SU-DHL-6 (cell line): ENCODE measurements at regions not wholly inside any gene's neighbourhood (a gene's known extent, or its start where the extent isn't known, plus 50 kb on each side); places are given as distances from the start of the nearest gene placed in this dataset.

Experiments
- H2AFZ ChIP-seq: fragments of 200-600 bp; sonication (generic); 2 replicates; pipeline ENCODE4 v1.6.1; 2014; ENCODE audit warnings: low read depth, mild to moderate bottlenecking, moderate library complexity, mixed read lengths, antibody characterized with exemption, low read length; ENCODE audit not compliant: severe bottlenecking
- H3F3A ChIP-seq: fragments of 200-600 bp; shearing (Covaris generic); 2 replicates; pipeline ENCODE4 v1.6.0; 2016; ENCODE audit warnings: antibody characterized with exemption, mild to moderate bottlenecking; ENCODE audit not compliant: insufficient read depth
- H3K27ac ChIP-seq: fragments of 200-600 bp; sonication (generic); 2 replicates; pipeline ENCODE4 v1.5.1; 2016; ENCODE audit warnings: low read depth, mild to moderate bottlenecking, low read length, moderate library complexity, mixed read lengths
- H3K27me3 ChIP-seq: fragments of 200-600 bp; sonication (generic), shearing (Covaris generic); 2 replicates; pipeline ENCODE4 v1.6.0; 2014; ENCODE audit warnings: mild to moderate bottlenecking, low read length
- H3K36me3 ChIP-seq: fragments of 200-600 bp; sonication (generic); 2 replicates; pipeline ENCODE4 v1.6.1; 2014; ENCODE audit warnings: mild to moderate bottlenecking, low read length, mixed read lengths
- H3K4me2 ChIP-seq: fragments of 300-600, 200-600 bp; shearing (Covaris generic), sonication (generic); 2 replicates; pipeline ENCODE4 v1.6.0; 2014; ENCODE audit warnings: low read length, low read depth, mild to moderate bottlenecking; ENCODE audit not compliant: poor library complexity, severe bottlenecking
- H3K4me3 ChIP-seq: fragments of 200-600 bp; sonication (generic); 2 replicates; pipeline ENCODE4 v1.5.1; 2014; ENCODE audit warnings: antibody characterized with exemption, low read length, mild to moderate bottlenecking, mixed read lengths; ENCODE audit not compliant: insufficient read depth, poor library complexity, severe bottlenecking
- H3K79me2 ChIP-seq: fragments of 200-600 bp; sonication (generic); 2 replicates; pipeline ENCODE4 v1.6.1; 2014; ENCODE audit warnings: mild to moderate bottlenecking, low read length, moderate library complexity; ENCODE audit not compliant: insufficient read depth
- H3K9ac ChIP-seq: fragments of 200-600 bp; sonication (generic); 2 replicates; pipeline ENCODE4 v1.7.0; 2014; ENCODE audit warnings: mild to moderate bottlenecking, low read length
- H3K9me2 ChIP-seq: fragments of 200-600 bp; sonication (generic); replicated peaks from 2 replicates; pipeline ENCODE4 v1.6.1; 2014; ENCODE audit warnings: low read length; ENCODE audit not compliant: insufficient read depth
- H3K9me3 ChIP-seq: fragments of 200-600 bp; sonication (generic); 2 replicates; pipeline ENCODE4 v1.6.1; 2014; ENCODE audit warnings: low read length, mixed read lengths; ENCODE audit not compliant: insufficient read depth
- H4K20me1 ChIP-seq: fragments of 200-600 bp; sonication (generic); 2 replicates; pipeline ENCODE4 v1.6.1; 2014; ENCODE audit warnings: low read depth, mild to moderate bottlenecking, antibody characterized with exemption, low read length, moderate library complexity, mixed read lengths
- CTCF ChIP-seq: fragments of 200-600 bp; sonication (generic); IDR thresholded peaks from one replicate; pipeline ENCODE4 v1.5.1; 2017; ENCODE audit warnings: antibody characterized with exemption, mild to moderate bottlenecking, low read length, moderate library complexity; ENCODE audit not compliant: insufficient read depth, poor library complexity, severe bottlenecking
- EZH2phosphoT487 ChIP-seq: fragments of 200-600 bp; sonication (generic), shearing (Covaris generic); conservative IDR thresholded peaks from 2 replicates; pipeline ENCODE4 v1.6.1; 2018; ENCODE audit warnings: mild to moderate bottlenecking, antibody characterized with exemption, low read length, moderate library complexity, mixed read lengths

DNA sequence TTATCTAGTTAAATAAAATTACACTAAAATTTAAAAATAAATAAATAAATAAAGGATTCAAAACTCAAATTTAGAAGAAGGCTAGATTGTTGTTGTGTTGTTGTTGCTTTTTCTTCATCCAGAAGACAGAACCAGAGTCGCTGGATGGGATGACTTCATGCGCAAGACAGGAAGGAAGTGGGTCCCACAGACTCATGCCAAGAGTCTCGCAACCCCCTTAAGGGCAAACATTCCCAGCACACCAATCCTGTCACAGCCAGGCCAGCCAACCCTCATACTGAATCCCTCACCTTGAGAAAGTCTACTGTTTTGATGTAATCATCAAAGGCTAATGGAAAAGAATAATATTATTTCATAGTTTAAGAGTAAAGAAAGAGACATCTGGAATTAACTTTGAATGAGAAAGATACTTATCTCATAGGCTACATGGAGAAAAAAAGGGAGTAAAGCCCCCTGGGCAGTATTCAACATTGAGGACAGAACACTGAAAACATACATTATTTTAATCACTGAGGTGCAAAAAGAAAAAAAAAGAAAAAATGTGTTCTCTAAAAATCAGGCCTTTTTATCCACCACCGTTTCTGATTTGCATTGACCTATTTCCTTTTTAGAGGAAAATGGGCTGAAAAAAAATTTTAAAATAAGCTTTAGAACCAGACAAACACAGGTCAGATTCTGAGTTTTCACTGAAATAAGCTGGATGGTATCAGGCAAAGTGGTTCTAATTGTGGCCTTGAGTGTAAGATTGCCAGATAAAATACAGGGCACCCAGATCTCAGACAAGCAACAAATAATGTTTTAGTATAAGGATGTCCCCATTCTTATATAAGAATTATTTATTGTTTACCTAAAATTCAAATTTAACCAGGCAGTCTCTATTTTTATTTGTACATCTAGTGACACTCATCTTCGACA is 826.5 kb downstream of the TNS3 start:
- TF ChIP-seq CTCF (no peak), EZH2phosphoT487 (no peak)
- Histone ChIP-seq H4K20me1 (no peaks in the 10 kb centered on the region), H3K27me3 (no peaks in the 10 kb centered on the region), H3K4me3 (no peak overlapping the region), H3K9me2 (no peaks in the 10 kb centered on the region), H3K79me2 (no peaks in the 10 kb centered on the region), H3F3A (no peaks in the 10 kb centered on the region), H3K9ac (no peak overlapping the region), H3K36me3 (no peaks in the 10 kb centered on the region), H3K27ac (no peak overlapping the region), H2AFZ (no peak overlapping the region), H3K9me3 (no peaks in the 10 kb centered on the region), H3K4me2 (no peak overlapping the region)

DNA sequence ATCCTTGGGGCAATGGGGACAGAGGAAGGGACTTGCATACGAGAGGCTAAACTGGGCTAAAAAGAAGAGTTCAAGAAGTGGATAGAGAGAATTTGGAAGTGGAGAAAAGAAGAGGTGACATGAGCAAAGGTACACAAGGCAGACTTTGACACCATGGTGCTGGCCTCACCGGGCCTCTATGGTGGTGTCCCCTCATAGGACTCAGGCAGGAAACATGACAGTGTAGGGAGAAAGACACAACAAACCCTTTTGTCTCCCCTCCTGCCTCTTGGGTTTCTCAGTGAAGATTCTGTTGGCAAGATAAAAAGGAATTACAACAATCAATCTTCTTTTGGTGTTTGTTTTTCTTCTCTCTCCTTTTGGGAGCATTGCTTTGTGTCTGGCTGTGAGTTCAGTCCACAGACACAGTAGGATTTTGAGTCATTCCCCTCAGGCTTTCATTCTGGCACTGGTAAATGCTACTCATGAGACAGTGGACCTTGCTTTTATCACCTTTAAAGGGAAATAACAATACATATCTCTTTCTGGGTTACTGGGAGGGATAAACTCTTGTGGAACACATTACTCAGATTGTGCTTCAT is 827.7 kb downstream of the TNS3 start:
- Histone ChIP-seq H3K9ac (no peak overlapping the region), H4K20me1 (no peaks in the 10 kb centered on the region), H3K36me3 (no peaks in the 10 kb centered on the region), H2AFZ (no peak overlapping the region), H3K4me2 (no peak overlapping the region), H3F3A (no peaks in the 10 kb centered on the region), H3K9me2 (no peaks in the 10 kb centered on the region), H3K27me3 (no peaks in the 10 kb centered on the region), H3K27ac (no peak overlapping the region), H3K4me3 (no peak overlapping the region), H3K9me3 (no peaks in the 10 kb centered on the region), H3K79me2 (no peaks in the 10 kb centered on the region)
- no peak for TF ChIP-seq CTCF
- no peak for TF ChIP-seq EZH2phosphoT487

DNA sequence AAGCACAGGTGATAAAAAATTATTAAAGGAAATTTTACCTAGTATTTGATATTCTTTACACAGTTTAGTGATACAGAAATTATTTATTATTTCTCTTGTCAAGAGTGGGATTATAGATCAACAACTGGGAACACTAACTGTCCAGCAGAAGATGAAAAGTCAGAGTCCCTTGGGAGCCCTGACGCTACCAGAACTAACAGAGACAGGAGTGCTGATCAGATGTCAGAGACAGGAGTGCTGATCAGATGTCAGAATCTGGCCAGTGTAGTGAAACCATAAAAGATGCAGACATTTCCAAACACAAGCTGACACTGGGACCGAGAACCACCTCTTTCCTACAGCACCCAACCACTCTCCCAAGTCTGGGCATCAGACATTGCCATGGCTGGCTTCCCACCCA is 828.2 kb downstream of the TNS3 start:
- H2AFZ ChIP-seq, result no peak overlapping the region
- no peak overlapping the region for H3K4me2 ChIP-seq
- no peak overlapping the region for H3K9ac ChIP-seq
- H4K20me1 ChIP-seq, result no peaks in the 10 kb centered on the region
- no peaks in the 10 kb centered on the region for H3K9me2 ChIP-seq
- H3K27me3 ChIP-seq, result no peaks in the 10 kb centered on the region
- H3K79me2 ChIP-seq, result no peaks in the 10 kb centered on the region
- no peaks in the 10 kb centered on the region for H3K9me3 ChIP-seq
- no peaks in the 10 kb centered on the region for H3K36me3 ChIP-seq
- H3K27ac ChIP-seq, result no peak overlapping the region
- no peaks in the 10 kb centered on the region for H3F3A ChIP-seq
- TF ChIP-seq EZH2phosphoT487, result no peak
- TF ChIP-seq CTCF, result no peak
- no peak overlapping the region for H3K4me3 ChIP-seq
